HepG2 (cell line): ENCODE measurements at regions not wholly inside any gene's neighbourhood (a gene's known extent, or its start where the extent isn't known, plus 50 kb on each side); places are given as distances from the start of the nearest gene placed in this dataset.

ENCODE experiments used
- ATAC-seq: fragments of 200-7000 bp; cut with Tn5 transposase; 3 replicates; pipeline ENCODE4 v1.9.1; 2020; ENCODE audit warnings: mild to moderate bottlenecking, moderate library complexity
- BruUV-seq: library from RNA; stranded (reverse); fragments of 400-500 nt; replicated peaks from 2 replicates; lab custom pipeline; 2021; lab: Mats Ljungman, UMichigan
- CTCF ChIA-PET: fragments of 300-600 bp; formaldehyde crosslinking; extraction: SDS; loops from one replicate; lab custom pipeline; 2021; ENCODE audit warnings: low total read pairs, inconsistent platforms, low intra/inter-chr PET ratio; lab: Yijun Ruan, JAX
- POLR2A ChIA-PET: fragments of 350-600 bp; sonication (Branson Sonifier 250); formaldehyde crosslinking; loops from one replicate; lab custom pipeline; 2020; ENCODE audit warnings: antibody characterized with exemption, inconsistent platforms; lab: Yijun Ruan, JAX
- DNase-seq: peaks from one replicate; pipeline ENCODE4 v3.0.0-alpha.2; 2015; ENCODE audit warnings: low spot score
- FAIRE-seq: peaks from 3 replicates; lab custom pipeline; 2011; peaks lifted over from hg19 to GRCh38; lab: Jason Lieb, UNC
- H2AFZ ChIP-seq: one replicate; pipeline ENCODE4 v1.6.1; 2011; ENCODE audit warnings: low read length, inconsistent platforms
- H3K27ac ChIP-seq: fragments of 300-600 bp; 3 replicates; pipeline ENCODE4 v1.8.0; 2011; ENCODE audit warnings: mixed run types, mild to moderate bottlenecking, mixed read lengths, low read length, inconsistent platforms; ENCODE audit not compliant: insufficient read depth; ENCODE audit errors: extremely low read length
- H3K27me3 ChIP-seq, 2 experiments: fragments of 200-600 bp in 1 of 2; 2 replicates in 1 of 2; 3 replicates in 1 of 2; pipeline versions ENCODE4 v1.6.0 to v1.8.0; 2011; ENCODE audit warnings: low read length in 2 of 2, mild to moderate bottlenecking in 2 of 2, moderate library complexity in 2 of 2, inconsistent platforms in 1 of 2; ENCODE audit not compliant: insufficient read depth in 2 of 2, control insufficient read depth in 1 of 2
- H3K36me3 ChIP-seq, 2 experiments: fragments of 200-600 bp in 1 of 2; replicated peaks in 1 of 2; 2 replicates in 1 of 2; 3 replicates in 1 of 2; pipeline versions ENCODE4 v1.5.1 to v1.8.0; 2011; ENCODE audit warnings: low read length in 2 of 2, inconsistent platforms in 1 of 2; ENCODE audit not compliant: insufficient read depth in 2 of 2, control insufficient read depth in 1 of 2
- H3K4me1 ChIP-seq: 2 replicates; pipeline ENCODE4 v1.5.1; 2012; ENCODE audit warnings: low read length, inconsistent platforms; ENCODE audit not compliant: insufficient read depth
- H3K4me2 ChIP-seq: 2 replicates; pipeline ENCODE4 v1.6.0; 2011; ENCODE audit warnings: low read depth, low read length, inconsistent platforms
- H3K4me3 ChIP-seq, 3 experiments: fragments of 200-600 bp in 1 of 3; sonication (generic), shearing (Covaris generic) in 1 of 3; replicated peaks in 1 of 3; 2 replicates each; pipeline ENCODE4 v1.5.1; 2011 to 2016; ENCODE audit warnings: low read length in 3 of 3, inconsistent platforms in 2 of 3, low read depth in 2 of 3, mild to moderate bottlenecking in 2 of 3, control low read depth in 1 of 3, mixed read lengths in 1 of 3; ENCODE audit not compliant: insufficient read depth in 1 of 3
- H3K79me2 ChIP-seq: one replicate; pipeline ENCODE4 v1.6.1; 2011; ENCODE audit warnings: low read length, inconsistent platforms; ENCODE audit not compliant: insufficient read depth
- H3K9ac ChIP-seq: 2 replicates; pipeline ENCODE4 v1.6.0; 2011; ENCODE audit warnings: mild to moderate bottlenecking, low read depth, low read length, inconsistent platforms; ENCODE audit not compliant: insufficient read depth
- H3K9me3 ChIP-seq: 2 replicates; pipeline ENCODE4 v1.5.1; 2012; ENCODE audit warnings: mild to moderate bottlenecking, low read length
- H4K20me1 ChIP-seq: 2 replicates; pipeline ENCODE4 v1.6.0; 2011; ENCODE audit warnings: inconsistent platforms, mild to moderate bottlenecking, low read length, moderate library complexity; ENCODE audit not compliant: insufficient read depth
- ASH2L ChIP-seq: fragments of 300-600, 200-600 bp; sonication (generic); IDR thresholded peaks from 2 replicates; pipeline ENCODE4 v1.7.0; 2017; ENCODE audit warnings: low read depth, mild to moderate bottlenecking, moderate library complexity, mixed read lengths, low read length; ENCODE audit not compliant: insufficient read length
- CBX2 ChIP-seq, 2 experiments: fragments of 200-600 bp in 1 of 2; sonication (generic); formaldehyde crosslinking in 1 of 2; IDR thresholded peaks; 2 replicates each; pipeline versions ENCODE4 v1.7.0 to v1.8.1; 2018 to 2022; ENCODE audit warnings: low read depth in 2 of 2, low read length in 1 of 2, mild to moderate bottlenecking in 1 of 2, missing genetic modification reagents in 1 of 2
- HHEX ChIP-seq: IDR thresholded peaks from 2 replicates; pipeline ENCODE4 v1.6.1; 2016; ENCODE audit warnings: control low read depth
- MTA3 ChIP-seq: sonication (generic); formaldehyde crosslinking; IDR thresholded peaks from 2 replicates; pipeline ENCODE4 v1.4.0; 2020; ENCODE audit warnings: missing genetic modification reagents
- MTF1 ChIP-seq: sonication (generic); formaldehyde crosslinking; IDR thresholded peaks from 2 replicates; pipeline ENCODE4 v1.5.0; 2020; ENCODE audit warnings: missing genetic modification reagents
- SRSF1 ChIP-seq: fragments of 200-400 bp; formaldehyde crosslinking; optimal IDR thresholded peaks from 2 replicates; pipeline ENCODE3; 2017; ENCODE audit warnings: mild to moderate bottlenecking, low read depth, low read length, moderate library complexity
- TAF1 ChIP-seq: sonication (generic); formaldehyde crosslinking; IDR thresholded peaks from 2 replicates; pipeline ENCODE4 v1.4.0; 2020; ENCODE audit warnings: missing genetic modification reagents
- ZFP36L2 ChIP-seq: sonication (generic); formaldehyde crosslinking; IDR thresholded peaks from 2 replicates; pipeline ENCODE4 v1.4.0; 2020; ENCODE audit warnings: missing genetic modification reagents
- ZFP82 ChIP-seq: sonication (generic); formaldehyde crosslinking; IDR thresholded peaks from 2 replicates; pipeline ENCODE4 v1.5.1; 2020; ENCODE audit warnings: mild to moderate bottlenecking, missing genetic modification reagents, borderline replicate concordance
- ZNF251 ChIP-seq: sonication (generic); formaldehyde crosslinking; IDR thresholded peaks from 2 replicates; pipeline ENCODE4 v1.9.0; 2021; ENCODE audit warnings: mild to moderate bottlenecking, missing genetic modification reagents
- WGBS: methylation state at CpG from one replicate; pipeline ENCODE4 v1.1.6; 2017; ENCODE audit warnings: low lambda C conversion rate; 5-methylcytosine and 5-hydroxymethylcytosine counted together
- in situ Hi-C: cut with HindIII; loops from 2 replicates; pipeline ENCODE4 v1.10.0; 2017; ENCODE audit warnings: low pct_unique_long_range_greater_than_20kb; ENCODE audit not compliant: extremely low pct_ligation_motif_present
- intact Hi-C: fragments of 100-400 bp; cut with micrococcal nuclease; formaldehyde crosslinking; loops from one replicate; pipeline ENCODE4 v1.10.0; 2022; ENCODE audit not compliant: unreplicated experiment
- TF ChIP-seq, protein P1 (sequence below): sonication (generic); formaldehyde crosslinking; IDR thresholded peaks from 2 replicates; pipeline ENCODE4 v1.5.1; 2020; ENCODE audit warnings: missing genetic modification reagents, mild to moderate bottlenecking, borderline replicate concordance

DNA sequence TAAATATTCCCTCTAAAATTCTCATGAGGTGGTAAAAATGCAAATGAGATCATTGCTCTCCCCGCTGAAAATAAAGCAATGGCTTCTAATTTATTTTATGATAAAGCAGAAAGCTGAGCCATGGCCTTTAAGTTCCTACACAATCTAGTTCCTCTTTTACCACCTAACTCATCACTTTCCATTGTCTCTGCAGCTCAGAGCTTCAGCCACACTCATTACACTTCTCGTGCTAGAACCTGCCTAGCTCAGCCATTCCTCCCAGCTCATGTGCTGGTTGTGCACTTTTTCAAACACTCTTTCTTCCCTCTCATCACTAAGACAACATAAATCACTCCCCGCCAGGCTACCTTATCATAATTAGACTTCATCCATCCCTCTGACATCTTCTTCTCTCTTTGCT is 1112.1 kb upstream of the PRKX start:
- Histone ChIP-seq H3K4me2 (no peak overlapping the region), H3K27ac (no peak overlapping the region), H4K20me1 (no peaks in the 10 kb centered on the region), H3K27me3 (no peaks in the 10 kb centered on the region), H2AFZ (no peak overlapping the region), H3K9me3 (no peaks in the 10 kb centered on the region; the same call in 1 of the 2 replicates), H3K36me3 (no peaks in the 10 kb centered on the region), H3K4me3 (no peak overlapping the region), H3K4me1 (0 out of 2 replicates have a peak, but pooled peaks cover 5% of the 10 kb centered on the region), H3K9ac (no peak overlapping the region), H3K79me2 (no peaks in the 10 kb centered on the region)
- TF ChIP-seq ZFP36L2 (no peak), ZNF251 (CRISPR knock-in tag) (no peak), MTF1 (CRISPR knock-in tag) (no peak), CBX2 (IDR thresholded peaks at IDR 0.05; ENCODE audit: low read depth, low read length) (no peak), CBX2 (CRISPR knock-in tag; IDR thresholded peaks at IDR 0.05; ENCODE audit: low read depth) (no peak), MTA3 (CRISPR knock-in tag) (no peak), TAF1 (CRISPR knock-in tag) (no peak), ZFP82 (CRISPR knock-in tag) (no peak), SRSF1 (no peak), HHEX (CRISPR knock-in tag) (no peak), ASH2L (no peak)
- TF ChIP-seq, protein P1, sequence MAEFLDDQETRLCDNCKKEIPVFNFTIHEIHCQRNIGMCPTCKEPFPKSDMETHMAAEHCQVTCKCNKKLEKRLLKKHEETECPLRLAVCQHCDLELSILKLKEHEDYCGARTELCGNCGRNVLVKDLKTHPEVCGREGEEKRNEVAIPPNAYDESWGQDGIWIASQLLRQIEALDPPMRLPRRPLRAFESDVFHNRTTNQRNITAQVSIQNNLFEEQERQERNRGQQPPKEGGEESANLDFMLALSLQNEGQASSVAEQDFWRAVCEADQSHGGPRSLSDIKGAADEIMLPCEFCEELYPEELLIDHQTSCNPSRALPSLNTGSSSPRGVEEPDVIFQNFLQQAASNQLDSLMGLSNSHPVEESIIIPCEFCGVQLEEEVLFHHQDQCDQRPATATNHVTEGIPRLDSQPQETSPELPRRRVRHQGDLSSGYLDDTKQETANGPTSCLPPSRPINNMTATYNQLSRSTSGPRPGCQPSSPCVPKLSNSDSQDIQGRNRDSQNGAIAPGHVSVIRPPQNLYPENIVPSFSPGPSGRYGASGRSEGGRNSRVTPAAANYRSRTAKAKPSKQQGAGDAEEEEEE, result no peak
- FAIRE-seq (no peak), ATAC-seq (no peak), DNase-seq (no peak)
- ChIA-PET CTCF (no interaction called here), POLR2A (no interaction called here)
- 0% methylated on average over 3 of the region's 3 CpGs for WGBS
- in situ Hi-C loops, result no loop called here
- BruUV-seq, result no TSS peak
- intact Hi-C loops, result no loop called here
